A673 (cell line): ENCODE measurements at regions not wholly inside any gene's neighbourhood (a gene's known extent, or its start where the extent isn't known, plus 50 kb on each side); places are given as distances from the start of the nearest gene placed in this dataset.

Experiments
- BruUV-seq: library from RNA; stranded (reverse); fragments of 400-500 nt; replicated peaks from 2 replicates; lab custom pipeline; 2021; lab: Mats Ljungman, UMichigan
- CTCF ChIA-PET: fragments of 300-600 bp; sonication (Branson Sonifier 250); formaldehyde crosslinking; loops from one replicate; lab custom pipeline; 2022; ENCODE audit warnings: antibody characterized with exemption; lab: Charles Lee
- POLR2A ChIA-PET: fragments of 300-600 bp; sonication (Branson Sonifier 250); formaldehyde crosslinking; loops from one replicate; lab custom pipeline; 2022; ENCODE audit warnings: antibody characterized with exemption; ENCODE audit not compliant: low non-redundant PET; lab: Charles Lee
- DNase-seq: peaks from one replicate; pipeline ENCODE4 v3.0.0-alpha.2; 2015; ENCODE audit warnings: low spot score
- H3K27ac ChIP-seq: fragments of 200-600 bp; sonication (generic); 2 replicates; pipeline ENCODE4 v1.5.1; 2016; ENCODE audit warnings: mixed run types, low read depth, mild to moderate bottlenecking, mixed read lengths, antibody characterized with exemption, low read length; ENCODE audit not compliant: poor library complexity, severe bottlenecking
- H3K27me3 ChIP-seq: fragments of 200-600 bp; sonication (generic); replicated peaks from 2 replicates; pipeline ENCODE4 v1.6.1; 2017; ENCODE audit warnings: mixed run types, low read depth, mild to moderate bottlenecking, mixed read lengths, antibody characterized with exemption, low read length; ENCODE audit not compliant: insufficient read depth, poor library complexity
- H3K36me3 ChIP-seq: fragments of 200-600 bp; sonication (generic); 2 replicates; pipeline ENCODE4 v1.6.1; 2016; ENCODE audit warnings: mixed run types, mild to moderate bottlenecking, mixed read lengths, antibody characterized with exemption, low read length; ENCODE audit not compliant: insufficient read depth, poor library complexity, severe bottlenecking
- H3K4me1 ChIP-seq: fragments of 200-600 bp; sonication (generic); 2 replicates; pipeline ENCODE4 v1.6.1; 2017; ENCODE audit warnings: mixed run types, mild to moderate bottlenecking, mixed read lengths, antibody characterized with exemption, low read length; ENCODE audit not compliant: insufficient read depth, poor library complexity, severe bottlenecking
- H3K4me3 ChIP-seq: fragments of 200-600 bp; sonication (generic); 2 replicates; pipeline ENCODE4 v1.5.1; 2016; ENCODE audit warnings: low read depth, mixed run types, mild to moderate bottlenecking, mixed read lengths, low read length; ENCODE audit not compliant: poor library complexity, severe bottlenecking
- H3K9me3 ChIP-seq: fragments of 200-600 bp; sonication (generic); 2 replicates; pipeline ENCODE4 v1.6.1; 2016; ENCODE audit warnings: mixed run types, low read depth, mild to moderate bottlenecking, mixed read lengths, antibody characterized with exemption, low read length; ENCODE audit not compliant: poor library complexity, severe bottlenecking
- EZH2 ChIP-seq: fragments of 200-600 bp; sonication (generic); IDR thresholded peaks from 2 replicates; pipeline ENCODE4 v1.6.1; 2017; ENCODE audit warnings: borderline replicate concordance, low read depth, mild to moderate bottlenecking, mixed read lengths, antibody characterized with exemption, low read length; ENCODE audit not compliant: poor library complexity, severe bottlenecking
- intact Hi-C: fragments of 100-400 bp; cut with micrococcal nuclease; formaldehyde crosslinking; loops from one replicate; pipeline ENCODE4 v1.10.0; 2022; ENCODE audit not compliant: unreplicated experiment
- TF ChIP-seq, protein P1 (sequence below): fragments of 300-800, 200-600 bp; sonication (generic); conservative IDR thresholded peaks from 2 replicates; pipeline ENCODE4 v1.5.1; 2017; ENCODE audit warnings: low read depth, mild to moderate bottlenecking, antibody characterized with exemption, low read length, moderate library complexity, mixed read lengths

- Histone ChIP-seq H3K27me3 (no peaks in the 10 kb centered on the region), H3K36me3 (no peaks in the 10 kb centered on the region), H3K9me3 (no peaks in the 10 kb centered on the region), H3K4me3 (no peak overlapping the region), H3K4me1 (no peaks in the 10 kb centered on the region), H3K27ac (no peak overlapping the region)
- TF ChIP-seq EZH2 = no peak
- TF ChIP-seq, protein P1, sequence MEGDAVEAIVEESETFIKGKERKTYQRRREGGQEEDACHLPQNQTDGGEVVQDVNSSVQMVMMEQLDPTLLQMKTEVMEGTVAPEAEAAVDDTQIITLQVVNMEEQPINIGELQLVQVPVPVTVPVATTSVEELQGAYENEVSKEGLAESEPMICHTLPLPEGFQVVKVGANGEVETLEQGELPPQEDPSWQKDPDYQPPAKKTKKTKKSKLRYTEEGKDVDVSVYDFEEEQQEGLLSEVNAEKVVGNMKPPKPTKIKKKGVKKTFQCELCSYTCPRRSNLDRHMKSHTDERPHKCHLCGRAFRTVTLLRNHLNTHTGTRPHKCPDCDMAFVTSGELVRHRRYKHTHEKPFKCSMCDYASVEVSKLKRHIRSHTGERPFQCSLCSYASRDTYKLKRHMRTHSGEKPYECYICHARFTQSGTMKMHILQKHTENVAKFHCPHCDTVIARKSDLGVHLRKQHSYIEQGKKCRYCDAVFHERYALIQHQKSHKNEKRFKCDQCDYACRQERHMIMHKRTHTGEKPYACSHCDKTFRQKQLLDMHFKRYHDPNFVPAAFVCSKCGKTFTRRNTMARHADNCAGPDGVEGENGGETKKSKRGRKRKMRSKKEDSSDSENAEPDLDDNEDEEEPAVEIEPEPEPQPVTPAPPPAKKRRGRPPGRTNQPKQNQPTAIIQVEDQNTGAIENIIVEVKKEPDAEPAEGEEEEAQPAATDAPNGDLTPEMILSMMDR = no peak
- CTCF ChIA-PET = no interaction called here
- DNase-seq = no peak
- POLR2A ChIA-PET = no interaction called here
- intact Hi-C loops = no loop called here
- no TSS peak for BruUV-seq
These were observed 774.0 kb upstream of the RBFOX1 start for GRCh38 chr16:6558661-6559060.

DNA sequence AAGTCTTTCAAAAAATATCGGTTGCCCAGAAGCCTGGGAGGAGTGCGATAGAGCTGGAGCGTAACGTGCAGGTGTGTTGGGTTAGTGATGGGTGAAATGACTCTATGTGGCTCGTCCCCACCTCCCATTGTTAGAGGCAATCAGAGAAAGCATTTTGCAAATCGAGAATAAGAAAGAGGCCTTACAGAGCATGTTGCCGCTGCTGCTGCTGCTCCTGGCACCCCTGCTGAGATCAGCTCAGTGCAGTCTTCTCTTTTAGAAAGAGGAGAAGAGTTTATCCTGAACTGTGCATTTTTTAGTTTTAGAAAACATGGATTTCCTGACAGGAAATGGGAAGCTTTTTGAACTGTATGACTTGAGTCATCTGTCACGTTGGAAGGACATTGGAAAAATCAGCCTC, 774.5 kb upstream of the RBFOX1 start:
- BruUV-seq = no TSS peak
- no peak overlapping the region for H3K4me3 ChIP-seq

DNA sequence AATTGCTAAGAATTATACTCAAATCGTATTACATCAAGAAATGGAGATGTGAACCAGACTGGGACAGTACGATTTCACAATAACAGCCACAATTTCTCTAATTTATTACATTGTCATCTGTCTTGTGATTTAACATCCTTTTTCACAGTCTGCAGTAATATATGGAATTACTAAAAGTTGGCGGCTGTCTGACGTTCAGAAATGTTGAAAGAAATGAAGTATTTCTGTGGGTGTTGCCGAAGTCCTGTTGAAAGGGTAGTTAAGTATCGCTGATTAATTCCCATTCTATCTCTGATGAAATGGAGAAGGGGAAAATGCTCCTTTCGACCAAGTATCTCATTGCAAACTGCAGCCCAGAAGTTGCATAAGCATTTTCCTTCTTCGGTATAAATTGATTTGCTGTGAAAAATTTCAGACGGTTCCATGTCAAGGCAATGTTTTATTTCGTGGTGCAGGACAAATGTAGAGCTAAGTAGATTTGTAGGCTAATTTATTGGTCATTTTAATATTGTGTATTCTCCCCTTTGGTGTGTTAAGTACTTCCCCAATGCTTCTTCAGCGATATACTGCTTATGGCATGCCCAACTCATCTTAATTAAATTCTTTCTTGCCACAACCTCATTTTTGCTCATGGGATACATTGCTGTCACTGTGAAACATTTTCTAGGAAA, 775.2 kb upstream of the RBFOX1 start:
- BruUV-seq = no TSS peak
- Histone ChIP-seq H3K36me3 (no peaks in the 10 kb centered on the region), H3K9me3 (no peaks in the 10 kb centered on the region), H3K4me1 (no peaks in the 10 kb centered on the region), H3K27ac (no peak overlapping the region), H3K27me3 (no peaks in the 10 kb centered on the region), H3K4me3 (no peak overlapping the region)
- CTCF ChIA-PET = no interaction called here
- intact Hi-C loops = no loop called here
- no peak for TF ChIP-seq EZH2
- TF ChIP-seq, protein P1 = no peak
- POLR2A ChIA-PET = no interaction called here
- DNase-seq = no peak

More for the DNA sequence above, 774.5 kb upstream of the RBFOX1 start:
- intact Hi-C loops = no loop called here
- CTCF ChIA-PET = no interaction called here
- no peaks in the 10 kb centered on the region for H3K4me1 ChIP-seq
- DNase-seq = peak; percentile 10
- no peaks in the 10 kb centered on the region for H3K27me3 ChIP-seq
- TF ChIP-seq, protein P1 = no peak
- TF ChIP-seq EZH2 = no peak
- H3K27ac ChIP-seq = no peak overlapping the region
- no peaks in the 10 kb centered on the region for H3K9me3 ChIP-seq
- POLR2A ChIA-PET = no interaction called here
- H3K36me3 ChIP-seq = no peaks in the 10 kb centered on the region
